Suprapubic skin (tissue), 4 donors: ENCODE measurements at regions not wholly inside any gene's neighbourhood (a gene's known extent, or its start where the extent isn't known, plus 50 kb on each side); places are given as distances from the start of the nearest gene placed in this dataset.

Source experiments
- DNase-seq, 2 donors: peaks; one replicate each; pipeline ENCODE4 v3.0.0-alpha.2; 2019; ENCODE audit warnings: low spot score in 2 of 2
- H3K27ac ChIP-seq: fragments of 200-600 bp; sonication (generic); one replicate; pipeline ENCODE4 v1.5.1; 2019
- H3K27me3 ChIP-seq: fragments of 200-600 bp; sonication (generic); one replicate; pipeline ENCODE4 v1.5.1; 2019
- H3K36me3 ChIP-seq: fragments of 200-600 bp; sonication (generic); one replicate; pipeline ENCODE4 v1.5.1; 2019
- H3K4me1 ChIP-seq: fragments of 200-600 bp; sonication (generic); one replicate; pipeline ENCODE4 v1.5.1; 2019
- H3K4me3 ChIP-seq: fragments of 200-600 bp; sonication (generic); one replicate; pipeline ENCODE4 v1.5.1; 2019; ENCODE audit warnings: mild to moderate bottlenecking
- H3K9me3 ChIP-seq: fragments of 200-600 bp; sonication (generic); one replicate; pipeline ENCODE4 v1.5.1; 2019
- CTCF ChIP-seq, 2 donors: fragments of 200-600 bp in 1 of 2; fragments of 450-650 bp in 1 of 2; sonication (generic) in 1 of 2; IDR thresholded peaks; one replicate each; pipeline ENCODE4 v1.5.1; 2016 to 2019; ENCODE audit warnings: antibody characterized with exemption in 2 of 2, mild to moderate bottlenecking in 1 of 2, moderate library complexity in 1 of 2
- EP300 ChIP-seq: sonication (generic); formaldehyde crosslinking; IDR thresholded peaks from one replicate; pipeline ENCODE4 v1.6.1; 2017; ENCODE audit warnings: antibody characterized with exemption
- POLR2A ChIP-seq, 2 donors: fragments of 450-650 bp; IDR thresholded peaks; one replicate each; pipeline ENCODE4 v1.6.1; 2017; ENCODE audit warnings: antibody characterized with exemption in 2 of 2, mild to moderate bottlenecking in 2 of 2, moderate library complexity in 2 of 2
- POLR2AphosphoS5 ChIP-seq, 3 donors: sonication (generic); formaldehyde crosslinking; IDR thresholded peaks; one replicate each; pipeline ENCODE4 v1.6.1; 2017; ENCODE audit warnings: antibody characterized with exemption in 3 of 3
- WGBS: methylation state at CpG from one replicate; pipeline ENCODE4 v1.1.5; 2018; 5-methylcytosine and 5-hydroxymethylcytosine counted together

GRCh38 chr7:10468908-10469307, 504.8 kb upstream of the PHF14 start:
- Histone ChIP-seq H3K4me1 (no peaks in the 10 kb centered on the region), H3K9me3 (no peaks in the 10 kb centered on the region), H3K27ac (no peak overlapping the region), H3K27me3 (no peaks in the 10 kb centered on the region), H3K36me3 (no peaks in the 10 kb centered on the region), H3K4me3 (no peak overlapping the region)
- no peak for DNase-seq
- TF ChIP-seq EP300: no peak
- no peak for TF ChIP-seq CTCF (IDR thresholded peaks at IDR 0.05)
- no peak for TF ChIP-seq POLR2AphosphoS5 (IDR thresholded peaks at IDR 0.05)
- TF ChIP-seq POLR2A (IDR thresholded peaks at IDR 0.05): no peak
- 88% methylated on average over 6 of the region's 6 CpGs for whole genome bisulfite sequencing

GRCh38 chr7:10469476-10469875, 504.2 kb upstream of the PHF14 start:
- no peaks in the 10 kb centered on the region for H3K36me3 ChIP-seq
- H3K27me3 ChIP-seq: no peaks in the 10 kb centered on the region
- H3K4me1 ChIP-seq: no peaks in the 10 kb centered on the region
- DNase-seq: no peak
- TF ChIP-seq EP300: no peak
- TF ChIP-seq POLR2A (IDR thresholded peaks at IDR 0.05): no peak
- TF ChIP-seq POLR2AphosphoS5 (IDR thresholded peaks at IDR 0.05): no peak
- no peak for TF ChIP-seq CTCF (IDR thresholded peaks at IDR 0.05)
- 47% methylated on average over 7 of the region's 7 CpGs for WGBS
- no peak overlapping the region for H3K27ac ChIP-seq
- H3K4me3 ChIP-seq: no peak overlapping the region
- no peaks in the 10 kb centered on the region for H3K9me3 ChIP-seq

GRCh38 chr7:10471280-10472058, 502.2 kb upstream of the PHF14 start:
- Histone ChIP-seq H3K9me3 (no peaks in the 10 kb centered on the region), H3K4me3 (no peak overlapping the region), H3K4me1 (no peaks in the 10 kb centered on the region), H3K36me3 (no peaks in the 10 kb centered on the region), H3K27ac (no peak overlapping the region), H3K27me3 (no peaks in the 10 kb centered on the region)
- WGBS: 29% methylated on average over 2 of the region's 2 CpGs
- no peak for DNase-seq
- TF ChIP-seq EP300 (no peak), CTCF (IDR thresholded peaks at IDR 0.05) (no peak), POLR2A (IDR thresholded peaks at IDR 0.05) (no peak), POLR2AphosphoS5 (IDR thresholded peaks at IDR 0.05) (no peak)

- no peak for TF ChIP-seq CTCF (IDR thresholded peaks at IDR 0.05)
- no peak for TF ChIP-seq POLR2A (IDR thresholded peaks at IDR 0.05)
- TF ChIP-seq POLR2AphosphoS5 (IDR thresholded peaks at IDR 0.05): no peak
- TF ChIP-seq EP300: no peak
- Histone ChIP-seq H3K36me3 (no peaks in the 10 kb centered on the region), H3K4me3 (no peak overlapping the region), H3K27me3 (no peaks in the 10 kb centered on the region), H3K4me1 (no peaks in the 10 kb centered on the region), H3K27ac (no peak overlapping the region), H3K9me3 (no peaks in the 10 kb centered on the region)
- 50% methylated on average over 3 of the region's 3 CpGs for WGBS
- DNase-seq: no peak
Observed at GRCh38 chr7:10472115-10472514, 501.6 kb upstream of the PHF14 start.

GRCh38 chr7:10473569-10473968, 500.1 kb upstream of the PHF14 start:
- TF ChIP-seq POLR2A (IDR thresholded peaks at IDR 0.05) (no peak), POLR2AphosphoS5 (IDR thresholded peaks at IDR 0.05) (no peak), EP300 (no peak), CTCF (IDR thresholded peaks at IDR 0.05) (no peak)
- no peaks in the 10 kb centered on the region for H3K36me3 ChIP-seq
- H3K4me3 ChIP-seq: no peak overlapping the region
- WGBS: 93% methylated on average over 3 of the region's 3 CpGs
- H3K4me1 ChIP-seq: no peaks in the 10 kb centered on the region
- no peaks in the 10 kb centered on the region for H3K27me3 ChIP-seq
- H3K27ac ChIP-seq: no peak overlapping the region
- H3K9me3 ChIP-seq: no peaks in the 10 kb centered on the region
- DNase-seq: no peak
